GM12878 (cell line): ENCODE measurements at regions not wholly inside any gene's neighbourhood (a gene's known extent, or its start where the extent isn't known, plus 50 kb on each side); places are given as distances from the start of the nearest gene placed in this dataset.

Experiments used
- ATAC-seq: fragments of 200-7000 bp; cut with Tn5 transposase; 3 replicates; pipeline ENCODE4 v1.9.1; 2020; ENCODE audit warnings: mild to moderate bottlenecking, moderate library complexity
- BruUV-seq: library from RNA; stranded (reverse); fragments of 400-500 nt; replicated peaks from 2 replicates; lab custom pipeline; 2021; lab: Mats Ljungman, UMichigan
- CTCF ChIA-PET: fragments of 300-600 bp; sonication (Branson Sonifier 250); formaldehyde crosslinking; extraction: SDS; loops from one replicate; lab custom pipeline; 2021; ENCODE audit warnings: inconsistent platforms; lab: Yijun Ruan, JAX
- POLR2A ChIA-PET: fragments of 350-600 bp; formaldehyde crosslinking; extraction: SDS; loops from one replicate; lab custom pipeline; 2021; ENCODE audit warnings: inconsistent platforms; lab: Charles Lee
- RAD21 ChIA-PET: fragments of 300-600 bp; sonication (Branson Sonifier 250); formaldehyde crosslinking; loops from one replicate; lab custom pipeline; 2023; ENCODE audit warnings: antibody characterized with exemption; ENCODE audit not compliant: unreplicated experiment; lab: Charles Lee
- SMC1A ChIA-PET: fragments of 300-600 bp; sonication (Branson Sonifier 250); formaldehyde crosslinking; loops from one replicate; lab custom pipeline; 2023; ENCODE audit not compliant: unreplicated experiment, uncharacterized antibody; lab: Charles Lee
- DNase-seq: peaks from one replicate; pipeline ENCODE4 v3.0.0-alpha.2; 2011; ENCODE audit warnings: low read depth, low spot score
- FAIRE-seq: peaks from 3 replicates; lab custom pipeline; 2011; peaks lifted over from hg19 to GRCh38; lab: Jason Lieb, UNC
- H2AFZ ChIP-seq: 2 replicates; pipeline ENCODE4 v1.6.0; 2011; ENCODE audit warnings: low read depth, low read length, control low read depth; ENCODE audit not compliant: control insufficient read depth
- H3K27ac ChIP-seq: 2 replicates; pipeline ENCODE4 v1.5.1; 2011; ENCODE audit warnings: control low read depth; ENCODE audit not compliant: control insufficient read depth, insufficient read depth
- H3K27me3 ChIP-seq, 2 experiments: replicated peaks in 1 of 2; 2 replicates each; pipeline versions ENCODE4 v1.6.0 to v1.6.1; 2011; ENCODE audit warnings: low read length in 1 of 2; ENCODE audit not compliant: control insufficient read depth in 2 of 2, insufficient read depth in 2 of 2
- H3K36me3 ChIP-seq, 2 experiments: 2 replicates each; pipeline ENCODE4 v1.5.1; 2011; ENCODE audit warnings: low read length in 1 of 2; ENCODE audit not compliant: control insufficient read depth in 2 of 2, insufficient read depth in 2 of 2
- H3K4me1 ChIP-seq: 2 replicates; pipeline ENCODE4 v1.6.1; 2011; ENCODE audit warnings: mild to moderate bottlenecking, low read length, moderate library complexity, mixed read lengths; ENCODE audit not compliant: control insufficient read depth, insufficient read depth
- H3K4me2 ChIP-seq: 2 replicates; pipeline ENCODE4 v1.6.0; 2011; ENCODE audit warnings: control low read depth; ENCODE audit not compliant: control insufficient read depth, insufficient read depth
- H3K4me3 ChIP-seq: fragments of 200-600 bp; sonication (generic); 2 replicates; pipeline ENCODE4 v1.5.1; 2016
- H3K79me2 ChIP-seq: 2 replicates; pipeline ENCODE4 v1.6.0; 2011; ENCODE audit warnings: low read length; ENCODE audit not compliant: control insufficient read depth, insufficient read depth
- H3K9ac ChIP-seq: 2 replicates; pipeline ENCODE4 v1.8.0; 2011; ENCODE audit warnings: low read length, control low read depth, mixed read lengths; ENCODE audit not compliant: control insufficient read depth, insufficient read depth
- H3K9me3 ChIP-seq: replicated peaks from 3 replicates; pipeline ENCODE4 v1.5.1; 2011; ENCODE audit warnings: mild to moderate bottlenecking, low read length; ENCODE audit not compliant: control insufficient read depth, insufficient read depth
- H4K20me1 ChIP-seq: 2 replicates; pipeline ENCODE4 v1.6.0; 2011; ENCODE audit not compliant: control insufficient read depth, insufficient read depth
- BCLAF1 ChIP-seq: fragments of 450-650 bp; IDR thresholded peaks from 2 replicates; pipeline ENCODE4 v1.6.1; 2017; ENCODE audit warnings: antibody characterized with exemption, mild to moderate bottlenecking, moderate library complexity
- CHD1 ChIP-seq: IDR thresholded peaks from 2 replicates; pipeline ENCODE4 v1.6.1; 2012; ENCODE audit warnings: low read depth, low read length, improper control_type of control experiment
- CREM ChIP-seq: IDR thresholded peaks from 2 replicates; pipeline ENCODE4 v1.6.1; 2014; ENCODE audit warnings: antibody characterized with exemption, low read depth
- ESRRA ChIP-seq: IDR thresholded peaks from 2 replicates; pipeline ENCODE4 v1.6.1; 2012; ENCODE audit warnings: mild to moderate bottlenecking, low read length, improper control_type of control experiment
- IKZF2 ChIP-seq, 2 experiments: fragments of 450-650 bp; IDR thresholded peaks; 2 replicates each; pipeline ENCODE4 v1.6.1; 2017; ENCODE audit warnings: mild to moderate bottlenecking in 2 of 2, moderate library complexity in 2 of 2
- IRF4 ChIP-seq: IDR thresholded peaks from 2 replicates; pipeline ENCODE4 v1.6.1; 2011; ENCODE audit warnings: low read depth, low read length
- LARP7 ChIP-seq: fragments of 450-650 bp; IDR thresholded peaks from 2 replicates; pipeline ENCODE4 v1.6.1; 2017; ENCODE audit warnings: mild to moderate bottlenecking
- NKRF ChIP-seq: fragments of 450-650 bp; conservative IDR thresholded peaks from 2 replicates; pipeline ENCODE4 v1.6.1; 2017; ENCODE audit warnings: mild to moderate bottlenecking, moderate library complexity
- RBBP5 ChIP-seq: fragments of 200-600 bp; sonication (generic); conservative IDR thresholded peaks from 2 replicates; pipeline ENCODE4 v1.6.1; 2016
- TCF3 ChIP-seq: IDR thresholded peaks from 2 replicates; pipeline ENCODE4 v1.6.1; 2012; ENCODE audit warnings: low read depth, mild to moderate bottlenecking, low read length, borderline replicate concordance; ENCODE audit not compliant: insufficient read depth
- USF2 ChIP-seq: IDR thresholded peaks from 2 replicates; pipeline ENCODE4 v1.6.1; 2011; ENCODE audit warnings: low read depth, low read length, improper control_type of control experiment, borderline replicate concordance
- ZBTB33 ChIP-seq: fragments of 450-650 bp; IDR thresholded peaks from 2 replicates; pipeline ENCODE4 v1.6.1; 2017; ENCODE audit warnings: mild to moderate bottlenecking
- ZBTB4 ChIP-seq: fragments of 450-650 bp; formaldehyde crosslinking; IDR thresholded peaks from 2 replicates; pipeline ENCODE4 v1.4.0; 2022; ENCODE audit warnings: mild to moderate bottlenecking, moderate library complexity
- ZNF384 ChIP-seq: IDR thresholded peaks from 2 replicates; pipeline ENCODE4 v1.6.1; 2012; ENCODE audit warnings: low read depth, mild to moderate bottlenecking, low read length, improper control_type of control experiment, borderline replicate concordance
- WGBS: methylation state at CpG from one replicate; pipeline ENCODE4 v1.1.6; 2016; ENCODE audit warnings: low lambda C conversion rate; ENCODE audit not compliant: insufficient replicate concordance, insufficient coverage; ENCODE audit errors: missing lambda C conversion rate; 5-methylcytosine and 5-hydroxymethylcytosine counted together
- in situ Hi-C: fragments of 300-500 bp; cut with MboI; formaldehyde crosslinking; loops from 9 replicates; pipeline ENCODE4 v1.14.3; 2018; ENCODE audit warnings: mixed read lengths
- intact Hi-C: fragments of 100-400 bp; cut with micrococcal nuclease; formaldehyde crosslinking; loops from one replicate; pipeline ENCODE4 v1.14.2; 2022; ENCODE audit not compliant: unreplicated experiment

- intact Hi-C loops, result no loop called here
- H3K9me3 ChIP-seq, result no peaks in the 10 kb centered on the region
- ChIA-PET SMC1A (interaction anchor here (0.7 kb wide), 1 partner anchor 72 kb away, joined by 3 read pairs; no protein-coding TSS in a partner anchor), RAD21 (no interaction called here), CTCF (interaction anchor here (0.5 to 0.6 kb wide), 2 partner anchors 519 to 702 kb away, joined by 3 to 4 read pairs; no protein-coding TSS in a partner anchor), POLR2A (interaction anchor here (0.6 kb wide), 1 partner anchor 15 kb away, joined by 4 read pairs; no protein-coding TSS in a partner anchor)
- H3K4me2 ChIP-seq, result no peak overlapping the region
- FAIRE-seq, result no peak
- no peaks in the 10 kb centered on the region for H3K4me1 ChIP-seq
- H2AFZ ChIP-seq, result no peak overlapping the region
- H3K9ac ChIP-seq, result no peak overlapping the region
- no peak for DNase-seq
- peaks cover 0 to 1% of the 10 kb centered on the region in 2 experiments; a peak in 2 of 4 replicates for H3K27me3 ChIP-seq
- H3K36me3 ChIP-seq, result no peaks in the 10 kb centered on the region
- WGBS, result 9% methylated on average over 5 of the region's 5 CpGs
- BruUV-seq, result no TSS peak
- no peak overlapping the region for H3K27ac ChIP-seq
- in situ Hi-C loops, result no loop called here
- no peak overlapping the region for H3K4me3 ChIP-seq
- H4K20me1 ChIP-seq, result no peaks in the 10 kb centered on the region
- no peak for ATAC-seq
- H3K79me2 ChIP-seq, result no peaks in the 10 kb centered on the region
- TF ChIP-seq ESRRA (no peak), ZNF384 (no peak), BCLAF1 (no peak), ZBTB33 (no peak), USF2 (no peak), TCF3 (no peak), NKRF (no peak), ZBTB4 (CRISPR knock-in tag) (no peak), IKZF2 (IDR thresholded peaks at IDR 0.05) (no peak), CREM (no peak), LARP7 (no peak), CHD1 (no peak), RBBP5 (no peak), IRF4 (no peak)
These were observed 121.2 kb downstream of the HAPSTR1 start for GRCh38 chr16:9212621-9213020.
